ENCODE measurements at regions not wholly inside any gene's neighbourhood (a gene's known extent, or its start where the extent isn't known, plus 50 kb on each side); places are given as distances from the start of the nearest gene placed in this dataset.

DNA sequence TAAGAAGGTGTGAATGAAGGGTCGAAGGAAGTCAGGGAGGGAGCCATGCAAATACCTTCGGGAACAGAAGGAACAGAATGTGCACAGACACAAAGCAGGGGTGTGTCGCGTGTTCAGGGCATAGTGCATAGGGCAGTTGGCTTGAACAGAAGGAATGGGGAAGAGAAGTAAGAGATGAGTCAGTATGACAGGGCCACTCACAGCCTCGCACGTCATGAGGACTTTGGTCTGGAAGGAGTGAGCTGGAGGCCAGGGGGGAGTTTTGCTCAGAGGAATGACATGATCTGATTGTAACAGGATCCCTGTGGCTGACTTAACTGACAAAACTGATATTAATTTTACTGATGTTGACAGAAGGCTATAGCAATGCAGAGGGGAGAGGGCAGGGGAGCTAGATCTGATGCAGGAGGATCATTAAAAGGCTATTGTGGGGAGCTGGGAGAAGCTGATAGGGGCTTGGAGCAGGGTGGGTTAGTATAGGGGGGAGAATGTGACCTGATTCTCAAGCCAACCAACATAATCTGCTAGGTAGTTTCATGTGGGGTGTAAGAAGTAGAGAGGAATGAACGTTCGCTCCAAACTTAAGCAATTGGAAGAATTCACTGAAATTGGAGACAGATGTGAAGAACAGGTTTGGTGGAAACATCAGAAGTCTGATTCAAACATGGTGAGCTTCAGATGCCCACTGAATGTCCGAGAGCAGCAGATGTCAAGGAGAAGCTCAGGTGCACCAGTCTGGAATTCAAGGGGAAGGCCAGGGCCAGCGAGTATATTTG lies 60.4 kb upstream of the COPS8 start:
- TF ChIP-seq, protein P1, sequence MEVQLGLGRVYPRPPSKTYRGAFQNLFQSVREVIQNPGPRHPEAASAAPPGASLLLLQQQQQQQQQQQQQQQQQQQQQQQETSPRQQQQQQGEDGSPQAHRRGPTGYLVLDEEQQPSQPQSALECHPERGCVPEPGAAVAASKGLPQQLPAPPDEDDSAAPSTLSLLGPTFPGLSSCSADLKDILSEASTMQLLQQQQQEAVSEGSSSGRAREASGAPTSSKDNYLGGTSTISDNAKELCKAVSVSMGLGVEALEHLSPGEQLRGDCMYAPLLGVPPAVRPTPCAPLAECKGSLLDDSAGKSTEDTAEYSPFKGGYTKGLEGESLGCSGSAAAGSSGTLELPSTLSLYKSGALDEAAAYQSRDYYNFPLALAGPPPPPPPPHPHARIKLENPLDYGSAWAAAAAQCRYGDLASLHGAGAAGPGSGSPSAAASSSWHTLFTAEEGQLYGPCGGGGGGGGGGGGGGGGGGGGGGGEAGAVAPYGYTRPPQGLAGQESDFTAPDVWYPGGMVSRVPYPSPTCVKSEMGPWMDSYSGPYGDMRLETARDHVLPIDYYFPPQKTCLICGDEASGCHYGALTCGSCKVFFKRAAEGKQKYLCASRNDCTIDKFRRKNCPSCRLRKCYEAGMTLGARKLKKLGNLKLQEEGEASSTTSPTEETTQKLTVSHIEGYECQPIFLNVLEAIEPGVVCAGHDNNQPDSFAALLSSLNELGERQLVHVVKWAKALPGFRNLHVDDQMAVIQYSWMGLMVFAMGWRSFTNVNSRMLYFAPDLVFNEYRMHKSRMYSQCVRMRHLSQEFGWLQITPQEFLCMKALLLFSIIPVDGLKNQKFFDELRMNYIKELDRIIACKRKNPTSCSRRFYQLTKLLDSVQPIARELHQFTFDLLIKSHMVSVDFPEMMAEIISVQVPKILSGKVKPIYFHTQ (CRISPR knock-in tag; IDR thresholded peaks at IDR 0.05): no peak
- TF ChIP-seq FOXJ3 (CRISPR knock-in tag; IDR thresholded peaks at IDR 0.05; ENCODE audit: borderline replicate concordance): no peak
- TF ChIP-seq, protein P2, sequence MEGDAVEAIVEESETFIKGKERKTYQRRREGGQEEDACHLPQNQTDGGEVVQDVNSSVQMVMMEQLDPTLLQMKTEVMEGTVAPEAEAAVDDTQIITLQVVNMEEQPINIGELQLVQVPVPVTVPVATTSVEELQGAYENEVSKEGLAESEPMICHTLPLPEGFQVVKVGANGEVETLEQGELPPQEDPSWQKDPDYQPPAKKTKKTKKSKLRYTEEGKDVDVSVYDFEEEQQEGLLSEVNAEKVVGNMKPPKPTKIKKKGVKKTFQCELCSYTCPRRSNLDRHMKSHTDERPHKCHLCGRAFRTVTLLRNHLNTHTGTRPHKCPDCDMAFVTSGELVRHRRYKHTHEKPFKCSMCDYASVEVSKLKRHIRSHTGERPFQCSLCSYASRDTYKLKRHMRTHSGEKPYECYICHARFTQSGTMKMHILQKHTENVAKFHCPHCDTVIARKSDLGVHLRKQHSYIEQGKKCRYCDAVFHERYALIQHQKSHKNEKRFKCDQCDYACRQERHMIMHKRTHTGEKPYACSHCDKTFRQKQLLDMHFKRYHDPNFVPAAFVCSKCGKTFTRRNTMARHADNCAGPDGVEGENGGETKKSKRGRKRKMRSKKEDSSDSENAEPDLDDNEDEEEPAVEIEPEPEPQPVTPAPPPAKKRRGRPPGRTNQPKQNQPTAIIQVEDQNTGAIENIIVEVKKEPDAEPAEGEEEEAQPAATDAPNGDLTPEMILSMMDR (IDR thresholded peaks at IDR 0.05): no peak
- TF ChIP-seq, protein P3, sequence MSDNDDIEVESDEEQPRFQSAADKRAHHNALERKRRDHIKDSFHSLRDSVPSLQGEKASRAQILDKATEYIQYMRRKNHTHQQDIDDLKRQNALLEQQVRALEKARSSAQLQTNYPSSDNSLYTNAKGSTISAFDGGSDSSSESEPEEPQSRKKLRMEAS (CRISPR knock-in tag; IDR thresholded peaks at IDR 0.05): no peak
